ENCODE measurements at regions not wholly inside any gene's neighbourhood (a gene's known extent, or its start where the extent isn't known, plus 50 kb on each side); places are given as distances from the start of the nearest gene placed in this dataset.

DNA sequence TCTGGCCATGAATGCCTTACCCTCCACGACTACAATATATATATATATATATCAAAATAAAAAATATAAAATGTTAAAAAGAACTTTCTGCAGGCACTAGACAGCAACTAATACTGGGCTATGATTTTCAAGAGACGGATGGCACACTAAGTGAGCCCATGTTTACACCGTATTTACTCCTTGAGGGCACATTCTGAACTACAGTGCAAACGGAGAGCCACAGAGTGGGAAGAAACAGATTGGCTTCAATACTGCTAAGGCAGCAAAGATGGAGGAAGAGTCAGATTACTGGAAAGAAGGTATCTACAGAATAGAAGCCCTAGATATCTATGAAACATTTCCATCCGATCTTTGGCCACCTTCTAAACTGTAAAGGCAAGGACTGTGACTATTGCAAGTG, 330.3 kb downstream of the HTR1B start:
- ATAC-seq (no peak), FAIRE-seq (no peak), DNase-seq (no peak)
- WGBS, 2 donors: 75 to 81% methylated on average over 5 of the region's 5 CpGs
- H3K9me3 ChIP-seq: no peaks in the 10 kb centered on the region
- H3K4me3 ChIP-seq: no peak overlapping the region
- TF ChIP-seq, protein P1, sequence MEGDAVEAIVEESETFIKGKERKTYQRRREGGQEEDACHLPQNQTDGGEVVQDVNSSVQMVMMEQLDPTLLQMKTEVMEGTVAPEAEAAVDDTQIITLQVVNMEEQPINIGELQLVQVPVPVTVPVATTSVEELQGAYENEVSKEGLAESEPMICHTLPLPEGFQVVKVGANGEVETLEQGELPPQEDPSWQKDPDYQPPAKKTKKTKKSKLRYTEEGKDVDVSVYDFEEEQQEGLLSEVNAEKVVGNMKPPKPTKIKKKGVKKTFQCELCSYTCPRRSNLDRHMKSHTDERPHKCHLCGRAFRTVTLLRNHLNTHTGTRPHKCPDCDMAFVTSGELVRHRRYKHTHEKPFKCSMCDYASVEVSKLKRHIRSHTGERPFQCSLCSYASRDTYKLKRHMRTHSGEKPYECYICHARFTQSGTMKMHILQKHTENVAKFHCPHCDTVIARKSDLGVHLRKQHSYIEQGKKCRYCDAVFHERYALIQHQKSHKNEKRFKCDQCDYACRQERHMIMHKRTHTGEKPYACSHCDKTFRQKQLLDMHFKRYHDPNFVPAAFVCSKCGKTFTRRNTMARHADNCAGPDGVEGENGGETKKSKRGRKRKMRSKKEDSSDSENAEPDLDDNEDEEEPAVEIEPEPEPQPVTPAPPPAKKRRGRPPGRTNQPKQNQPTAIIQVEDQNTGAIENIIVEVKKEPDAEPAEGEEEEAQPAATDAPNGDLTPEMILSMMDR (IDR thresholded peaks at IDR 0.05): no peak
- no peaks in the 10 kb centered on the region for H3K36me3 ChIP-seq
- H3K27ac ChIP-seq: no peak overlapping the region
- H3K4me1 ChIP-seq: peaks cover 0 to 5% (median 0%) of the 10 kb centered on the region in 3 donors
- intact Hi-C loops (cut with DNase I): no loop called here
- no peaks in the 10 kb centered on the region for H3K27me3 ChIP-seq

DNA sequence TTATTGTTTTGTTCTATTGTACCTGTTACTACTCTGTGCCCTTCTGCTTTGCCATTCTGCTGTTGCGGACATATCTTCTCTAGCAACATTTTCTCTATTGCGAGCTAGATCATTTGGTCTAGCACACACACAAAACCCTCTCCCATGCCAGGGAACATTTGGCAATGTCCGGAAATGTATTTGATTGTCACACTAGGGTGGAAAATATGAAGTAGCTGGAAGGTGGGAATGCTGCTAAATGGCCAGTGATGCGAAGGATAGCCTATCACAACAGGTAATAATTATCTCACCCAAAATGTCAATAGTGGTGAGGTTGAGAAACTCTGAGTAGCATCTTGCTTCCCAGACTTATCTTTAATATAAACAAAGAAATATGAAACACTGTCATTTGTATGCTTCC, 331.9 kb downstream of the HTR1B start:
- TF ChIP-seq, protein P1 (IDR thresholded peaks at IDR 0.05): no peak
- H3K4me3 ChIP-seq: no peak overlapping the region
- no peaks in the 10 kb centered on the region for H3K9me3 ChIP-seq
- H3K27me3 ChIP-seq: no peaks in the 10 kb centered on the region
- H3K27ac ChIP-seq: no peak overlapping the region
- 82 to 90% methylated on average over 4 of the region's 4 CpGs for WGBS, 2 donors
- intact Hi-C loops (cut with DNase I): no loop called here
- no peak for ATAC-seq
- FAIRE-seq: no peak
- DNase-seq: no peak
- H3K36me3 ChIP-seq: no peaks in the 10 kb centered on the region
- peaks cover 0 to 5% (median 0%) of the 10 kb centered on the region in 3 donors for H3K4me1 ChIP-seq

DNA sequence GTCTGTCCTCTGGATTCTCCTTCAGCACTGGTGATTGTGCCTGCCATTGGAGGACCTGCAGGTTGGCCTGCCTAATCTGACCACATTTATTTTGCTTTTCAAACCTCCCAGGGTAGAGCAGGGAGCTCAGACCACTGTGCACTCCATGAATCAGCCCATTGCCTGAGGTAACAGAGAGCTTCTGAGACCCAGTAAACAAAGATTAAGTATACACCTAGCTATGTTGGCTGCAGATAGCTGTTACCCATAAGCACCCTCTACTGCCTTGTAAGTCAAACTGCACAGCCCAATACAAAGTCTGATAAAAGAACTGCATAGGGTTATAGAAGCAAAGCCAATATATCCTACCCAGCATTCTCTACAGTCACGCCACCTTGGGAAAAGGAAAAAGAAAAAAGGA, 338.7 kb downstream of the HTR1B start:
- Histone ChIP-seq H3K4me3 (no peak overlapping the region), H3K4me1 (no peaks in the 10 kb centered on the region), H3K27me3 (no peaks in the 10 kb centered on the region), H3K36me3 (no peaks in the 10 kb centered on the region), H3K27ac (no peak overlapping the region), H3K9me3 (no peaks in the 10 kb centered on the region)
- FAIRE-seq (no peak), ATAC-seq (peak in 2 of 4 donors; percentile 68 to 77), DNase-seq (no peak)
- TF ChIP-seq, protein P1 (IDR thresholded peaks at IDR 0.05): no peak
- WGBS, 2 donors: 81 to 89% methylated on average over 1 of the region's 1 CpG
- intact Hi-C loops (cut with DNase I): no loop called here

DNA sequence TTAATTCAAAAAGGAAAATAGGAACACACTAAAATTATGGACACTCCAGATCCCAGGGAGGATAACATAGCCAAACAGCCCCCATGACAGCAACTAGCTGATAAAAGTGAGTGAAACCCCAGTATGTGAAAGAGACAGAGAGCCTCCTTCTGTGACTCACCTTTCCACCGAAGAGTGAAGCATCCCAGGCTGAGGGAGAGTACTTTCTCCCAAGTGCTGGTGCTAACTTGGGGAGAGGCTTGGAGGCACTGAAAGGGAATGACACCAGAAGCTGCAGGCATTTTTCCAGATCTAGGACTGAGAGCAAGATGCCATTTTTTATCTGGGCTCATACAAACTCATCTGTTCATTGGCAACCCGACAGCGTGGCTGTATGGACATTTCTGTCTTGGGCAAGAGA, 339.8 kb downstream of the HTR1B start:
- DNase-seq: no peak
- Histone ChIP-seq H3K4me1 (no peaks in the 10 kb centered on the region), H3K27ac (no peak overlapping the region), H3K27me3 (no peaks in the 10 kb centered on the region), H3K36me3 (no peaks in the 10 kb centered on the region), H3K4me3 (no peak overlapping the region), H3K9me3 (no peaks in the 10 kb centered on the region)
- FAIRE-seq: no peak
- 74 to 92% methylated on average over 3 of the region's 3 CpGs for WGBS, 2 donors
- intact Hi-C loops (cut with DNase I): no loop called here
- ATAC-seq: no peak
- TF ChIP-seq, protein P1 (IDR thresholded peaks at IDR 0.05): no peak

DNA sequence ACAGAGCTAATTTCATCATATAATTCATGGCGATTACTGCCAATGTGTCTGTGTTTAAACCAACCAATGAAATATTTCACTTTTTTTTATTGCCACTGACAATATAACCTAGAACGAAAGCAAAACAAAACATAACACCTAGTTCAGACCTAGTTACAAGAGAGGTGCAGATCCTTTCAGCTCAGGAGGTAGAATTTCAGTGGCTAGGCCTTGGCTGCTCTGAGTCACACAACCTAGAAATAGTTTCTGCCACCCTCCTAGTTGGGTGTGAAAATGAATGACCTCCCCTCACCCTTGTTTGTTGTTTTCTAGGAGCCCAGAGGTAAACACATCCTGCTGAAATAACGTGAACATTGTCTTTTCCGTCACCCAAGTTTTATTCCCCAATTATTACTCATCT, 356.3 kb downstream of the HTR1B start:
- 78 to 87% methylated on average over 4 of the region's 4 CpGs for WGBS, 2 donors
- no peak overlapping the region for H3K4me3 ChIP-seq
- H3K4me1 ChIP-seq: peaks cover 0 to 5% (median 5%) of the 10 kb centered on the region in 3 donors
- intact Hi-C loops (cut with DNase I): no loop called here
- no peak overlapping the region for H3K27ac ChIP-seq
- FAIRE-seq: no peak
- H3K36me3 ChIP-seq: no peaks in the 10 kb centered on the region
- H3K27me3 ChIP-seq: no peaks in the 10 kb centered on the region
- TF ChIP-seq, protein P1 (IDR thresholded peaks at IDR 0.05): no peak
- DNase-seq: no peak
- H3K9me3 ChIP-seq: no peaks in the 10 kb centered on the region
- no peak for ATAC-seq
